Hematopoietic multipotent progenitor cell treated with erythropoietin and hydrocortisone succinate and interleukin-3 and kit ligand, for 17 days (in vitro differentiated cells): ENCODE measurements at regions not wholly inside any gene's neighbourhood (a gene's known extent, or its start where the extent isn't known, plus 50 kb on each side); places are given as distances from the start of the nearest gene placed in this dataset.
"Not testable (repeated sequence)": the region's sequence is repeated elsewhere in the genome, so short reads cannot be mapped to it uniquely, and the experiment has no call there.

Experiments used
- DNase-seq: peaks from one replicate; pipeline ENCODE4 v3.0.0-alpha.2; 2015; ENCODE audit warnings: low spot score

DNA sequence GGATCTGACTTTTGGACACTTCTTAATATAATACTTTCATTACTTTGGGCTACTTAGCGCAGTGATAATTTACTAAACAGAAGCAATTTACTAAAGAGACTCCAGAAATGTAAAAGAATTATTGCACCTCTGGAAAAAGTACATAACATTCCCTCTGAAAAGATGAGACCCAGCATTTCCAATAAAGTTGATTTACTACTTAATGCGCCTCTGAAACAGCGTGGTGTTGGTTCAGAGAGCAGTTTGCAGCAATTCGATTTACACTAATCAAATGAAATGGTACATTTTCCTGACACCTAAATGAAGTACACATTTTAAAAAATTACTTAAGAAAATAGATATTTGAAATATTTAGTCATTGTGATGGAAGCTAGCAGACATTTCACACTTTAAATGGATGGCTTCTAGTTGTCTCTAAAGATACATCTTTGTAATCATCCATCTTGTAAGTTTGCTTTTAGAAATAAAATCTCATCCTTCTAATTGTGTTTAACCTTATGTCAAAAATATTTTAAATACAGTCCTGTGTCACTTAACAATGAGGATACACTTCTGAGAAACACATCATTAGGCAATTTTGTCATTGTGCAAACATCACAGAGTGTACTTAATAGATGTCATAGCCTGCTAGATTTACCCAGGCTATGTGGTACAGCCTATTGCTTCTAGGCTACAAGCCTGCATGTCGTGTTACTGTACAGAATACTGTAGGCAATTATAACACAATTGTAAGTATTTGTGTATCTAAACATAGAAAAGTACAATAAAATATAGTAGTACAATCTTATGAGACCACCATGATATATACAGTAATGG lies 284.6 kb upstream of the UBE2E3 start:
- DNase-seq, result no peak

- no peak for DNase-seq
Observed at GRCh38 chr2:180694445-180695421, 285.7 kb upstream of the UBE2E3 start.

- no peak for DNase-seq
Observed at GRCh38 chr2:180692322-180692721, 288.1 kb upstream of the UBE2E3 start.

GRCh38 chr2:180691855-180692223 lies 288.6 kb upstream of the UBE2E3 start:
- not testable (repeated sequence) for DNase-seq

GRCh38 chr2:180691186-180691854 lies 289.1 kb upstream of the UBE2E3 start:
- not testable (repeated sequence) for DNase-seq

DNA sequence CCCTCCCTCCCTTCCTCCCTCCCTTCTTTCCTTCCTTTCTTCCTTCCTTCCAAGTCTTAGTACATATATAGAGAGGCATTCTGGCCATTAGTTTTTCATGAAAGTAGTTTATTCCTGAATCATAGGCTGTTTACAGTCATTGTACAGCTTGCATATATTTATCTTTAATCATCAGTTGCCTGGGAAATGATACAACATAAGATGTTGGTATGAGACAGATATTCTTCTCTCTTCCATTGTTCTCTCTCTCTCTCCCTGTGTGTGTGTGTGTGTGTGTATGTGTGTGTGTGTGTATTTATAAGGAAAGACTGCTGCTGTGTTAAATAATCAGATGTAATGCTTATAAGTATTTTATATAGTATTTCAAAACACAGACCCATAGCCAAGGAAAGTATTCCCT lies 289.8 kb upstream of the UBE2E3 start:
- DNase-seq, result no peak

DNA sequence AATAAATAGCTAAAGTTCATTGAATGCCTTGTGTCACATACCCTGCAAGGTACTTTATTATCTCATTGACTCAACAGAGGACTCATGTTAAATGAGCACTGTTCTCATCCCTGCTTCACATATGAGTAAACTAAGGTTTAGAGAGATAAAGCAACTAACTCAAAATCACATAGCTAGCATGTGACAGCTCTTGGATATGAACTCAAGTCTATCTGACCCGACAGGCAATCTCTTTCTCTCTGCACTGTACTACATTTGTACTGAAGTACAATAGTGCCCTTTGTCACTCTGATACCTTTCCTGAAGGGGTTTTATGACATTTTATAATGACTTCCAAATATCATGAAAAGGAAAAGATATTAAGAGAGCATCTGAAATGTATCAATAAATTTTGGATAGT lies 297.5 kb upstream of the UBE2E3 start:
- DNase-seq, result no peak

GRCh38 chr2:180679693-180680092 lies 300.7 kb upstream of the UBE2E3 start:
- no peak for DNase-seq

DNA sequence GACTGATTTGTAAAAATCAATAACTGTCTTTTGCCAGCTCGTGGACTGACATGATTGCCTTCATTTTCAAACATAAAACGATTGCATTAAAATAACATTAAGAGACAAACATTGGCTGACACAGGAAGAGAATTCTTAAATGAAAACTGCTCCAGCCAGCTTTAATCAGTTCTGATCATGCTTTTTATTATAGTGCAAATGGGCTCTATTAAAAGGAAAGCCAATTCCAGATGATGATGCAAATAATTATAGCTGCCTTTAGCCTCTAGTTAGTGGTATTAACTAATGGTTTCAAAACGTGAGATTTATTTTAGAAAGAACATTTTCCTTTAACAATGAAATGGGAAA lies 301.8 kb upstream of the UBE2E3 start:
- no peak for DNase-seq

DNA sequence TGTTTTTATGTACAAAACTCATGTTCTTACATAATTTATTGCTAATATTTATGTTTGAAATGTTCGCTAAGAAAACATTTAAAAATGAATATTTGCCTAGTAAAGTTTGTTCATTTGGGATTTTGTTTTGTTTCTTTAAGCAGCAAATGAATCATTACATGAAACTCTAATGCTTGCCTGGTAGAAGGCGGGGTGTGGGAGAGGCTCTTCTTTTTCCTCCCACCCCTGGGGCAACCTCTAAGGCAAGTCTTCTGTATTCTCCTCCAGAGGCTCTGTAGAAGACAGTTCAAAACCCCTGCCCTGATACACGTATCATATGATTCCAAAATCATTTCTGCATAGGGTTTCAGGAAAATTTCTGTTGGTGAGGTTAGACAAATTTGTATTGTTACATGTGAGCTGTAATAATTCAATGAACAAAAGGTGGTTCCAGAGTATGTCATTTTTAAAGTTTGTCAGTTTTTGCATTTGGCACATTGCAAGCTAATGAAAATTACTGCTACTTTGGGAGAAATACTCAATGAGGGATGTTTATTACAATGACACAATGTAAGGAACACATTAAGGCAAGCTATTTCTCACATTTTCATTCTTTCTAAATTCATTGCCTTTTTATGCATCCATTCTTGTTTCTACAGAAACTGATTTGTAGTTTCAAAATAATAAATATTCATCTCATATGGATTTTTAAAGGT lies 302.3 kb upstream of the UBE2E3 start:
- no peak for DNase-seq

GRCh38 chr2:180677200-180677599 lies 303.2 kb upstream of the UBE2E3 start:
- no peak for DNase-seq

- no peak for DNase-seq
Observed at GRCh38 chr2:180676520-180677025, 303.8 kb upstream of the UBE2E3 start.

DNA sequence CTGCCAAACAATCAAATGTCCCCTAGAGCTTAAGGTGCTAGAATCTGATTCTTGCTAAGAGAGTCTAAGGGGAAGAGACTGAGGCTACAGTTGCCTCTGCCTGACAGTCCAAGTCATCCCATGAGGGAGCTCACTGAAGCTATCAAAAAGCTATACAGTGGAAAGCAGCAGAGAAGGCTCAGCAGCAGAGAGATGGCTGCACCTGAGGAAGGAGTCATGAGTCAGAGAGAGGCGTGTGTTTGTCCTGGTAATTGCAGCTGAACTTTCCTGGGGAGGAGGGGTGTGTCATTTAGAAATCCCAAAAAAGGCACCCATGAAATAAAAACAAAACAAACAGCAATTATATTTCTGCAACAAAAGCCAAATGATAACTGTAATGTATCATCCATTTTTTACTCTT lies 305.2 kb upstream of the UBE2E3 start:
- DNase-seq, result no peak

- DNase-seq, result no peak
Observed at GRCh38 chr2:180672377-180672776, 308.0 kb upstream of the UBE2E3 start.

GRCh38 chr2:180670302-180671003 lies 310.0 kb upstream of the UBE2E3 start:
- DNase-seq, result no peak

DNA sequence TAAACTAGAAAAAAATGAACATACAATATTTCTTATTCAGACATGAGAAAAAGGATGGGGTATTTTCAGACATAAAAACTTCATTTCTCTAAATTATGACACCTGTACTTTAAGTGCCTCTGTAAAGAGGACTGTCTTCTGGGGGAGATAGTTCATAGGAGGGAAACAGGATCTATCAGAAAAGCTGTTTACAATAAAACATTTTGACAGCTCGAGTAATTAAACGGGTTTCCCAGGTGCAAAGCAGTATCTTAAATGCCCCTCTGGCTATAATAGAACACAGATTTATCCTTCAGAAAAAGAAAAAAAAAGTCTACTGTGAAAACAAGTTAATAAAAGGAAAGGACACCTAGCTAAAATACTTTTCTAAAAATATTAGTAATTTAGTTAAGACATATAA lies 311.4 kb upstream of the UBE2E3 start:
- no peak for DNase-seq

DNA sequence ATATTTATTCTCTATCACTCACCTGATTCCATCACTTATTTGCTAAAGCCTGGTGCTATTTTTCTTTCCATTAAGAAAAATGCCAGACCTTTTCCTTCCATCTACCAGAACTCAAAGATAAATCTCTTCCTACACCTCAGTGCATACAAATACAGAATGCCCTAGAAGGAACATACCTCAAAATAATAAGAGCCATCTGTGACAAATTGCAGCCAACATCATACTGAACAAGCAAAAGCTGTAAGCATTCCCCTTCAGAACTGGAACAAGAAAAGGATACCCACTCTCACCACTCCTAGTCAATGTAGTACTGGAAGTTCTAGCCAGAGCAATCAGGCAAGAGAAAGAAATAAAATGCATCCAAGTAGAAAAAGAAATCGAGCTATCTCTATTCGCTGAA lies 315.9 kb upstream of the UBE2E3 start:
- no peak for DNase-seq

DNA sequence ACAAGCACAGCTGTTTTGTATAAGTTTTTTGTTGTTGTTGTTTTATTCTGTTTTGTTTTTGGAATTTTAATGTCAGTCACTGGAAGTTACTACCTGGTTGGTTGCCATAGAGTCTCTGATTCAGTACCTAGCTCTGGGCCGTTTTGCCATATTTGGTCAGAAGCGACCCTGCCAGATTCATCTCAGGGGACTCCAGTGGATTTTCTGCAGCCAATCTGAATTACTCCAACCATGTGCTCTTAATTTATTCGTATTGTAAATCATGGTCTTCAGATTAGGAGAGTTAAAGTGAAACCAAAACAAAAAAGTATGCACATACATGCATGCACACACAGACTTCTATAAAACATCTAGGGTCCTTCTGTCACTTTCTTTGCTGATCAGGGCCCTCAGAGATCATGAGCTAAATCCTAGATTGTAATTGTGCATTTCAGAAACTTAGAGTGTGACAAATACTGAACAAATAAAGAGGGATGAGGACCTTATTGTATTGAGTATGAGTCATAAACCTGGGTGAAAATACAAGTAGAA lies 317.4 kb upstream of the UBE2E3 start:
- no peak for DNase-seq

- no peak for DNase-seq
Observed at GRCh38 chr2:180662521-180662920, 317.9 kb upstream of the UBE2E3 start.

GRCh38 chr2:180661686-180662030 lies 318.7 kb upstream of the UBE2E3 start:
- DNase-seq, result no peak
